Thoracic aorta (tissue), 2 donors: ENCODE measurements at regions not wholly inside any gene's neighbourhood (a gene's known extent, or its start where the extent isn't known, plus 50 kb on each side); places are given as distances from the start of the nearest gene placed in this dataset.
A peak's percentile ranks its signal among the peaks of the same experiment; 100 is the strongest.

Experiments
- ATAC-seq: fragments of 150-250 bp; one replicate; pipeline ENCODE4 v1.8.0; 2017; ENCODE audit warnings: low read depth; ENCODE audit not compliant: insufficient number of reproducible peaks, low FRiP score
- DNase-seq: peaks from one replicate; pipeline ENCODE4 v3.0.0-alpha.2; 2020; ENCODE audit warnings: low spot score
- H3K27ac ChIP-seq, 2 donors: fragments of 200-600 bp; sonication (generic); 1 replicate in 1 of 2; 2 replicates in 1 of 2; pipeline ENCODE4 v1.5.1; 2016; ENCODE audit warnings: mild to moderate bottlenecking in 2 of 2, moderate library complexity in 2 of 2
- H3K27me3 ChIP-seq: fragments of 200-600 bp; sonication (generic); replicated peaks from 2 replicates; pipeline ENCODE4 v1.6.0; 2016; ENCODE audit warnings: mild to moderate bottlenecking; ENCODE audit not compliant: insufficient read depth
- H3K36me3 ChIP-seq: fragments of 200-600 bp; sonication (generic); one replicate; pipeline ENCODE4 v1.5.1; 2016
- H3K4me1 ChIP-seq, 2 donors: fragments of 200-600 bp; sonication (generic); 1 replicate in 1 of 2; 2 replicates in 1 of 2; pipeline versions ENCODE4 v1.5.1 to v1.6.0; 2016; ENCODE audit warnings: low read depth in 2 of 2, mild to moderate bottlenecking in 1 of 2; ENCODE audit not compliant: control insufficient read depth in 1 of 2
- H3K4me3 ChIP-seq: fragments of 200-600 bp; sonication (generic); 2 replicates; pipeline ENCODE4 v1.5.1; 2016; ENCODE audit warnings: mild to moderate bottlenecking
- H3K9me3 ChIP-seq: fragments of 200-600 bp; sonication (generic); 2 replicates; pipeline ENCODE4 v1.5.1; 2016
- TF ChIP-seq, protein P1 (sequence below): fragments of 200-600 bp; sonication (generic); IDR thresholded peaks from one replicate; pipeline ENCODE4 v1.5.1; 2019; ENCODE audit warnings: antibody characterized with exemption

GRCh38 chr3:178392511-178392926 lies 143.7 kb upstream of the KCNMB2 start:
- ATAC-seq = peak; percentile 51
- Histone ChIP-seq H3K36me3 (no peaks in the 10 kb centered on the region), H3K27ac (peak overlapping the region in 1 of 2 donors; percentile 36), H3K9me3 (no peaks in the 10 kb centered on the region), H3K4me1 (peaks cover 10 to 13% of the 10 kb centered on the region in 2 donors), H3K4me3 (no peak overlapping the region), H3K27me3 (no peaks in the 10 kb centered on the region)
- TF ChIP-seq, protein P1, sequence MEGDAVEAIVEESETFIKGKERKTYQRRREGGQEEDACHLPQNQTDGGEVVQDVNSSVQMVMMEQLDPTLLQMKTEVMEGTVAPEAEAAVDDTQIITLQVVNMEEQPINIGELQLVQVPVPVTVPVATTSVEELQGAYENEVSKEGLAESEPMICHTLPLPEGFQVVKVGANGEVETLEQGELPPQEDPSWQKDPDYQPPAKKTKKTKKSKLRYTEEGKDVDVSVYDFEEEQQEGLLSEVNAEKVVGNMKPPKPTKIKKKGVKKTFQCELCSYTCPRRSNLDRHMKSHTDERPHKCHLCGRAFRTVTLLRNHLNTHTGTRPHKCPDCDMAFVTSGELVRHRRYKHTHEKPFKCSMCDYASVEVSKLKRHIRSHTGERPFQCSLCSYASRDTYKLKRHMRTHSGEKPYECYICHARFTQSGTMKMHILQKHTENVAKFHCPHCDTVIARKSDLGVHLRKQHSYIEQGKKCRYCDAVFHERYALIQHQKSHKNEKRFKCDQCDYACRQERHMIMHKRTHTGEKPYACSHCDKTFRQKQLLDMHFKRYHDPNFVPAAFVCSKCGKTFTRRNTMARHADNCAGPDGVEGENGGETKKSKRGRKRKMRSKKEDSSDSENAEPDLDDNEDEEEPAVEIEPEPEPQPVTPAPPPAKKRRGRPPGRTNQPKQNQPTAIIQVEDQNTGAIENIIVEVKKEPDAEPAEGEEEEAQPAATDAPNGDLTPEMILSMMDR = no peak
- no peak for DNase-seq

DNA sequence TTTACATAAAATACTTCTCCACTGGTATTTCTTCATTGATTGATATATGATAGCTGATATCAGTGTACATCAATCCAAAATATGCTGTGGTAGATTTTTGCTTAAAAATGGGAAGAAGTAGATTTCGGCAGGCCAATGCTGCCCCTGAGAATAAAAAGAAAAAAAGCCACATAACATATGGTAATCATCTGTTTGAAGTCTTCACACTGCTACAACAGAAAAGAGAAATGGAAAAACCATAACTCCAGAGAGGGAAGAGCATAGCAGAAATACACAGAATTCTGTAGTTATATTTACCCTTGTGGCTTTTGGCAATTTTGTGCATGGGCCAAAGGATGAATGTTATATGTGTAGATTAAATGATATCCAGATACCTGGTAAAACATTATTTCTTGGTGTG lies 143.1 kb upstream of the KCNMB2 start:
- no peaks in the 10 kb centered on the region for H3K36me3 ChIP-seq
- peaks cover 10 to 13% of the 10 kb centered on the region in 2 donors for H3K4me1 ChIP-seq
- no peaks in the 10 kb centered on the region for H3K9me3 ChIP-seq
- no peak for DNase-seq
- H3K27ac ChIP-seq = peak overlapping the region; percentile 25 to 36
- no peak for ATAC-seq
- no peaks in the 10 kb centered on the region for H3K27me3 ChIP-seq
- H3K4me3 ChIP-seq = no peak overlapping the region
- TF ChIP-seq, protein P1 = no peak

DNA sequence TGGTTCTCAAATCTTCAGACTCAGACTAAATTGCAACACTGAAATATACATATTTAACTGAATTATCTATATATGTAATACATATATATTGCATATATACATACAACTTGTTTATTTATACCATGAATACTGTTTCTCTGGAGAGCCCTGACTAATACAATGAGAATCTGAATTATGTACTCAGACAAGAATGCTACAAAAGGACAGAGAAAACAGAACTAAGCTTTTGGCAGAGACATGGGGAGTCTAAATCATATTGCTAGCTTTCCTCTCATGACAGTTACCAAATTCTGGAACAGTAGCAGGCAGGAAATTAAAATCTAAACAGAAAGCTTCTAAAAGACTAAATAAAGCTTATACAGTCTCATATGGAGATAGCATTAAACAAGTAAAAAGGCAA lies 142.4 kb upstream of the KCNMB2 start:
- H3K4me1 ChIP-seq = peaks cover 10 to 13% of the 10 kb centered on the region in 2 donors
- no peak overlapping the region for H3K4me3 ChIP-seq
- ATAC-seq (no peak), DNase-seq (no peak)
- TF ChIP-seq, protein P1 = no peak
- H3K27me3 ChIP-seq = no peaks in the 10 kb centered on the region
- peak overlapping the region; percentile 9 to 25 for H3K27ac ChIP-seq
- H3K36me3 ChIP-seq = no peaks in the 10 kb centered on the region
- peaks cover 2% of the 10 kb centered on the region for H3K9me3 ChIP-seq

- H3K4me3 ChIP-seq = no peak overlapping the region
- ATAC-seq = no peak
- TF ChIP-seq, protein P1 = no peak
- peaks cover 10 to 13% of the 10 kb centered on the region in 2 donors for H3K4me1 ChIP-seq
- no peak overlapping the region for H3K27ac ChIP-seq
- H3K9me3 ChIP-seq = peaks cover 2% of the 10 kb centered on the region
- DNase-seq = no peak
- H3K27me3 ChIP-seq = no peaks in the 10 kb centered on the region
- no peaks in the 10 kb centered on the region for H3K36me3 ChIP-seq
Measured at GRCh38 chr3:178396318-178396717, 139.9 kb upstream of the KCNMB2 start.

GRCh38 chr3:178397202-178397601 lies 139.0 kb upstream of the KCNMB2 start:
- Histone ChIP-seq H3K27me3 (no peaks in the 10 kb centered on the region), H3K36me3 (no peaks in the 10 kb centered on the region), H3K9me3 (peaks cover 2% of the 10 kb centered on the region), H3K4me3 (no peak overlapping the region), H3K4me1 (peaks cover 9 to 11% of the 10 kb centered on the region in 2 donors), H3K27ac (no peak overlapping the region)
- DNase-seq = no peak
- no peak for ATAC-seq
- TF ChIP-seq, protein P1 = no peak
